Activated naive CD4-positive, alpha-beta T cell treated with anti-CD3 and anti-CD28 coated beads, Interleukin-2, amount 50 U/mL, for 72 hours (primary cell): ENCODE measurements at regions not wholly inside any gene's neighbourhood (a gene's known extent, or its start where the extent isn't known, plus 50 kb on each side); places are given as distances from the start of the nearest gene placed in this dataset.
A peak's percentile ranks its signal among the peaks of the same experiment; 100 is the strongest.

Experiments
- ATAC-seq, 2 donors: fragments of 150-1000 bp; cut with Tn5 transposase; 2 replicates each; pipeline ENCODE4 v1.10.0; 2021; ENCODE audit warnings: mild to moderate bottlenecking in 2 of 2, moderate library complexity in 2 of 2
- DNase-seq, 2 donors: peaks; one replicate each; pipeline ENCODE4 v3.0.0; 2021 to 2022; ENCODE audit warnings: low spot score in 2 of 2
- H3K27ac Mint-ChIP-seq, 2 donors: one replicate each; pipeline ENCODE4 v1.8.0; 2022; ENCODE audit warnings: mild to moderate bottlenecking in 2 of 2, mixed read lengths in 2 of 2
- H3K36me3 Mint-ChIP-seq, 2 donors: one replicate each; pipeline ENCODE4 v1.8.0; 2022; ENCODE audit warnings: mixed read lengths in 2 of 2
- H3K9me3 Mint-ChIP-seq, 2 donors: one replicate each; pipeline ENCODE4 v1.8.0; 2022; ENCODE audit warnings: mixed read lengths in 2 of 2

- peaks cover 0 to 18% of the 10 kb centered on the region in 2 donors for H3K36me3 Mint-ChIP-seq
- H3K9me3 Mint-ChIP-seq = no peaks in the 10 kb centered on the region
- H3K27ac Mint-ChIP-seq = peak overlapping the region; percentile 44 to 91
- DNase-seq = peak in 1 of 2 donors; percentile 47
- peak in 1 of 2 donors; percentile 25 for ATAC-seq
These were observed 232.8 kb downstream of the SEC14L1 start for GRCh38 chr17:77373299-77374169.

GRCh38 chr17:77374170-77374936 is 233.6 kb downstream of the SEC14L1 start:
- Mint-ChIP-seq H3K36me3 (peaks cover 0 to 18% of the 10 kb centered on the region in 2 donors), H3K9me3 (no peaks in the 10 kb centered on the region), H3K27ac (peak overlapping the region; percentile 44 to 90)
- ATAC-seq = peak; percentile 42 to 83
- DNase-seq = peak in 1 of 2 donors; percentile 82

DNA sequence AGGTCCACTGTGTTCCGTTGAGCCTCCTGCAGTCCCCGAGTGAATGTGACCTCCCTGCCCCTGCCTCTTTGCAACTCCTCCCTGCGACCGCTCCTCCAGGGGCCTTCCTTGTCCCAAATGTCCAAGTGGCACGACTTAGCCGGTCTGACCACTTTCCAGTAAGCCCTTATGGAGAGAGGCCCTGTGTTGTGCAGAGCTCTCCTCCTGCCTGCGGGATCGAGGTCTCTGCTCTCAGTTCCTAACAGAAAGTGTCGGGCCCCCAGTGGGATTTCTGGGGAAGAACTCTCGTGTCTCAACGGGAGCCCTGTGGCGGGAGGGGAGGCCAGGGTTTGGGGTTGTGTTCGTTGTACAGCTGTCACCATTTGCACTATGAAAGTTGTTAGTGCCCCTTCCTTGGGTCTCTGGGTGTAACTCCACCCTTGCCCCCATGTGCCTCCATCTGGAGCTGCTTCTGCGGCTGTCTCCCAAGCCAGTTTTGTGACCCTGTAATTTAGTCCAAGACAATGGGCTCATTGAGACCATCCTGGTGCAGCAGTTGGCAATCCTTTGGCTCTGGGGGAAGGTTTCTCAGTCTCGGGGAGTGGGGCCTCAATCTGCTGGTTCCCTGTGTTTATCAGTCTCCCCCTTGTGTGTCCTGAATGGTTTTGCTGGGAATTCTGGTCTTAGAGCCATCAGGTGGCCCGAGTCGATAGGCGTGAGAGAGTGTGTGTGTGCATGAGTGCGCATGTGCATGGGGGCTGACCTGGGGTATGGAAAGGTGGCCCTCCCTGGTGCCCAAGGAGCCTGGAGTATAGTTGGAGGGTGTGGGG is 234.5 kb downstream of the SEC14L1 start:
- Mint-ChIP-seq H3K9me3 (no peaks in the 10 kb centered on the region), H3K27ac (peak overlapping the region; percentile 62 to 68), H3K36me3 (peaks cover 0 to 18% of the 10 kb centered on the region in 2 donors)
- DNase-seq (no peak), ATAC-seq (no peak)

GRCh38 chr17:77375917-77376651 is 235.3 kb downstream of the SEC14L1 start:
- peaks cover 0 to 18% of the 10 kb centered on the region in 2 donors for H3K36me3 Mint-ChIP-seq
- H3K9me3 Mint-ChIP-seq = no peaks in the 10 kb centered on the region
- ATAC-seq = peak; percentile 61 to 83
- peak in 1 of 2 donors; percentile 66 for DNase-seq
- peak overlapping the region; percentile 62 to 68 for H3K27ac Mint-ChIP-seq

- ATAC-seq (no peak), DNase-seq (no peak)
- Mint-ChIP-seq H3K27ac (peak overlapping the region; percentile 68 to 79), H3K36me3 (peaks cover 0 to 18% of the 10 kb centered on the region in 2 donors), H3K9me3 (no peaks in the 10 kb centered on the region)
These were observed 236.3 kb downstream of the SEC14L1 start for GRCh38 chr17:77376795-77377709.

DNA sequence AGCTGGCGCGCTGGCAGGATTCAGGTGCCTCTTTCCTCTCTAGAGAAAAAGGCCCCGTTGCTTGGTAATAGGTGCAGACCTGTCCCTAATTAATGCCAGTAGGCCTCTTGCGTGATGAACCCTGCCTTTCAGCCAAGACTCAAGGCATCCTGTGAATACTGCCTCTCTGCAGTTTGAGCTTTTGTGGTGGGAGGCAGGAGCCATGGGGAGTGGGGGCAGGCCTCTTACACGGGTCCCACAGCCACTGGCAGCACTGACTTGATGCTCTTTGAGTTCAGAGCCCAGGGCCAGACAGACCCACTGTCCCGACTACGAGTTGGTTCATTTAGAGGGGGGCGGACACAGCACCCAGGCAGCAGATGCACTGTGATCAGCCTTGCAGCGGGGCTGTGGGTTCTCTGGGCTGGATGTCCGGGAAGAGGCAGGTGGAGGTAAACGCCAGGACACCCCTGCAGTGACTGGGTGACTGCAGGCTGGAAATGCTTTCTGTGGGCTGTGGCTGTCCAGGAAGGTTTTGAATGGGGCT is 237.0 kb downstream of the SEC14L1 start:
- DNase-seq (no peak), ATAC-seq (no peak)
- no peaks in the 10 kb centered on the region for H3K9me3 Mint-ChIP-seq
- H3K36me3 Mint-ChIP-seq = peaks cover 0 to 18% of the 10 kb centered on the region in 2 donors
- H3K27ac Mint-ChIP-seq = no peak overlapping the region

GRCh38 chr17:77378318-77379064 is 237.7 kb downstream of the SEC14L1 start:
- Mint-ChIP-seq H3K9me3 (no peaks in the 10 kb centered on the region), H3K27ac (no peak overlapping the region), H3K36me3 (peaks cover 0 to 18% of the 10 kb centered on the region in 2 donors)
- DNase-seq (no peak), ATAC-seq (no peak)

GRCh38 chr17:77379065-77379428 is 238.3 kb downstream of the SEC14L1 start:
- no peak overlapping the region for H3K27ac Mint-ChIP-seq
- ATAC-seq (no peak), DNase-seq (no peak)
- H3K36me3 Mint-ChIP-seq = peaks cover 0 to 16% of the 10 kb centered on the region in 2 donors
- H3K9me3 Mint-ChIP-seq = no peaks in the 10 kb centered on the region

- Mint-ChIP-seq H3K36me3 (peaks cover 0 to 12% of the 10 kb centered on the region in 2 donors), H3K27ac (no peak overlapping the region), H3K9me3 (no peaks in the 10 kb centered on the region)
- DNase-seq (no peak), ATAC-seq (no peak)
These were observed 239.1 kb downstream of the SEC14L1 start for GRCh38 chr17:77379832-77380231.

DNA sequence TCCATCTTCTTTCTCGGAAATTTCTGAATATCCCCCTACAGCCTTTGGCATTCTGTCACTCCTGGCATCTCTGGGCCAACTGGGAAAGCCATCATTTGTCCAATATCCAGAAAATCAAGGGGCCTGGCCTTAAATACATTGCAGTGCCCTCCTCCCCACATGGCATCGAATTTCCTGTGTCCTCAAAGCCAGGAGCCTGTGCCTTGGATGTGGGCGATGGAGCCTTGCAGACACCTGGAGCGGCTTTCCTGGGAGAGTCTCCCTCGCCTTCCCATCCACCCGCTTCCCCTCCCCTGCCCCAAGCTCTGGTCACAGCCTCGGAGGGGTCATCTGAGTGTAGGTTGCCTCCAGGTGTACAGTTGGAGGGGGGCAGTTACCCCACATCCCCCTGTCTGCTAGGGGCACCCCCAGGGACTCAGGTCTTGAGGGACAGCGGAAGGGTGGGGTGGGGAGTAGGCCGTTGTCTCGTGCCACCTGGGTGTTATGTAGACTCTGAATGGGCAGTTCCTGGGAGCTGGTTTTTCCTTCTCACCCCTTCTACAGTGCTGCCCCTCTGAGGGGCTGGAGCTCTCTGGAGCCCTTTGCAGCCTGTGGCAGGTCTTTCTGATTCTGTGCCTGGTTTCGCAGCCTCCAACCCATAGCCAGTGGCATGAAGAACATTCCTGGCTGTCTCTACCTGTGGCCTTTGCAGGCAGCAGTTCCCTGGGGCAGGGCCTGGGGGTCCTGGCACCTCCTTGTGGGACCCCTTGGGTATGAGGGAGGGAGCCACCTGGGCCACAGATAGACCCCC is 239.8 kb downstream of the SEC14L1 start:
- DNase-seq = no peak
- H3K27ac Mint-ChIP-seq = no peak overlapping the region
- peaks cover 0 to 5% of the 10 kb centered on the region in 2 donors for H3K36me3 Mint-ChIP-seq
- no peaks in the 10 kb centered on the region for H3K9me3 Mint-ChIP-seq
- no peak for ATAC-seq

DNA sequence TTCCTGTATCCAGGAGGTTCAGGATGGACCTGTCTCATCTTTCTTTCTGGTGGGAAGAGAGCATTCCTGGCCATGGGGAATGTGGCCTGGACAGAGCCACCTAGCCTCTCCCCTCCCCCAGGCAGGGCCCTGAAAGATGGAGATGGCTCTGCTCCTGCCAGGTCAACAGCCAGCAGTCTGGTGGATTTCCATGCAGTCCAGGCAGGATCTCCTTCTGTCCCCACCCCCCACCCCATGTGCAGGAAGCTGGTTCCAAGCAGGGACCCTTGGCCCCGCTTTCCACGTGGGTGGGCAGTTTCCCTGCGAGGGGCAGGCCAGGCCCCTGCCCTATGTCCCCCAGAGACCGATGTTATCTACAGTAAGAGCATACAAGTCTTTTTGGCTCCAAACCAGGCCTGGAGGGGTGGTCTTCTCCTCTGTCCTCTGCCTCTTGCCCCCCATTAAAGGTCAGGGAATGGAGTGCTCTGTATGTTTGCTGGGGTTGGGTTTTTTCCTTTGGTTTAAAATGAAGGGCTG is 240.5 kb downstream of the SEC14L1 start:
- Mint-ChIP-seq H3K9me3 (no peaks in the 10 kb centered on the region), H3K36me3 (no peaks in the 10 kb centered on the region), H3K27ac (no peak overlapping the region)
- no peak for DNase-seq
- ATAC-seq = no peak

GRCh38 chr17:77381731-77382130 is 241.0 kb downstream of the SEC14L1 start:
- Mint-ChIP-seq H3K9me3 (no peaks in the 10 kb centered on the region), H3K27ac (peak overlapping the region in 1 of 2 donors; percentile 45), H3K36me3 (no peaks in the 10 kb centered on the region)
- no peak for ATAC-seq
- DNase-seq = no peak

DNA sequence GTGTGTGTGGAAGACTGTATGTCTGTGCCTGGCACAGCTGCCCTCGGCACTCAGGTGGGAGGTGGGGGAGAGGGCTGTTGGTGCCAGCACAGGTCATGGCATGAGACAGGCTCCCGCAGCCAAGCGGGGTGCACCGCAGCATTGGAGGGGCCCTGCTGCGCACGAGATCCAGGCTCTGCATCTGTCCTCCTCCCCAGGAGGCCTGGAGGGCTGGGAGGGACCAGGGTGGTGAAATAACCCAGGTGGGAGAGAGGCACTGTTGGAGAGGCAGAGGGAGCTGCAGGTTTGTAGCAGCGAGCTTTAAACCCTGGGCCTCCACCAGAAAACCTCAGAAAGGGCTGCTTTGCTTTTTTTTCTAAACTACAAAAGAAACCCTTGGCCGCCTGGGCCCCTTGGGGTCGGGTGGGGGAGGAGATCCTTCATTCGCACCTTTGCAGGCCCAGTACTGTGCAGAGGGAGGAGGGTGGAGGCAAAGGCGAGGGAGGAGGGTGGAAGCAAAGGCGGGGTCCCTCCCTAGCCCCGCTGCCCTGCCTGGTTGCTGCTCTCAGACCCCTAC is 241.7 kb downstream of the SEC14L1 start:
- ATAC-seq (peak; percentile 37 to 79), DNase-seq (peak in 1 of 2 donors; percentile 53)
- peak overlapping the region; percentile 45 to 77 for H3K27ac Mint-ChIP-seq
- H3K9me3 Mint-ChIP-seq = no peaks in the 10 kb centered on the region
- no peaks in the 10 kb centered on the region for H3K36me3 Mint-ChIP-seq
